HEK293 (cell line): ENCODE measurements at regions not wholly inside any gene's neighbourhood (a gene's known extent, or its start where the extent isn't known, plus 50 kb on each side); places are given as distances from the start of the nearest gene placed in this dataset.

ENCODE experiments used
- CTCF ChIA-PET: fragments of 350-600 bp; formaldehyde crosslinking; extraction: SDS; loops from one replicate; lab custom pipeline; 2021; ENCODE audit warnings: antibody characterized with exemption; lab: Yijun Ruan, JAX
- POLR2A ChIA-PET: fragments of 300-600 bp; formaldehyde crosslinking; extraction: SDS; loops from one replicate; lab custom pipeline; 2020; ENCODE audit warnings: antibody characterized with exemption, inconsistent platforms; lab: Yijun Ruan, JAX
- H3K27ac ChIP-seq: fragments of 200-500 bp; sonication (Bioruptor generic); 2 replicates; pipeline ENCODE4 v1.5.1; 2014; ENCODE audit warnings: low read depth, low read length, control low read depth, inconsistent platforms; ENCODE audit errors: extremely low read depth
- H3K36me3 ChIP-seq, 2 experiments: fragments of 200-500 bp in 1 of 2; sonication (Bioruptor generic) in 1 of 2; 1 replicate in 1 of 2; 2 replicates in 1 of 2; pipeline ENCODE4 v1.5.1; 2014 to 2017; ENCODE audit warnings: inconsistent platforms in 2 of 2, low read length in 2 of 2; ENCODE audit not compliant: control insufficient read depth in 2 of 2, insufficient read depth in 1 of 2
- H3K4me1 ChIP-seq: fragments of 200-500 bp; sonication (Bioruptor generic); 2 replicates; pipeline ENCODE4 v1.5.1; 2014; ENCODE audit warnings: mild to moderate bottlenecking, low read length, inconsistent platforms; ENCODE audit not compliant: control insufficient read depth, insufficient read depth
- H3K4me3 ChIP-seq: 2 replicates; pipeline ENCODE4 v1.5.1; 2011; ENCODE audit warnings: low read depth, mild to moderate bottlenecking, control low read depth, low read length, moderate library complexity
- H3K9me3 ChIP-seq: fragments of 200-500 bp; sonication (Bioruptor generic); 2 replicates; pipeline ENCODE4 v1.5.1; 2014; ENCODE audit warnings: low read depth, low read length, inconsistent platforms; ENCODE audit not compliant: control insufficient read depth, insufficient read depth
- BCL11B ChIP-seq: fragments of 450-650 bp; formaldehyde crosslinking; IDR thresholded peaks from 2 replicates; pipeline ENCODE4 v1.5.1; 2016; ENCODE audit warnings: low read depth, missing biosample characterization, missing genetic modification characterization
- HOXA7 ChIP-seq: sonication (generic); formaldehyde crosslinking; IDR thresholded peaks from 2 replicates; pipeline ENCODE4 v1.8.1; 2022; ENCODE audit warnings: missing genetic modification reagents, borderline replicate concordance
- ZBTB7A ChIP-seq: fragments of 450-650 bp; formaldehyde crosslinking; IDR thresholded peaks from 2 replicates; pipeline ENCODE4 v1.5.1; 2016; ENCODE audit warnings: low read depth, missing biosample characterization, missing genetic modification characterization
- ZFP3 ChIP-seq: fragments of 450-650 bp; formaldehyde crosslinking; IDR thresholded peaks from 2 replicates; pipeline ENCODE4 v1.5.1; 2016; ENCODE audit warnings: low read depth, missing biosample characterization, missing genetic modification characterization
- ZNF132 ChIP-seq: fragments of 450-650 bp; formaldehyde crosslinking; IDR thresholded peaks from 2 replicates; pipeline ENCODE4 v1.5.1; 2017; ENCODE audit warnings: missing biosample characterization, missing genetic modification characterization, borderline replicate concordance
- ZNF157 ChIP-seq: fragments of 450-650 bp; formaldehyde crosslinking; IDR thresholded peaks from 2 replicates; pipeline ENCODE4 v1.5.1; 2016; ENCODE audit warnings: missing biosample characterization, missing genetic modification characterization
- ZNF214 ChIP-seq: fragments of 450-650 bp; formaldehyde crosslinking; IDR thresholded peaks from 2 replicates; pipeline ENCODE4 v1.5.1; 2017; ENCODE audit warnings: missing biosample characterization, mild to moderate bottlenecking, missing genetic modification characterization, borderline replicate concordance
- ZNF24 ChIP-seq: fragments of 450-650 bp; formaldehyde crosslinking; IDR thresholded peaks from 2 replicates; pipeline ENCODE4 v1.5.1; 2016; ENCODE audit warnings: missing biosample characterization, missing genetic modification characterization
- ZNF324 ChIP-seq: fragments of 450-650 bp; formaldehyde crosslinking; IDR thresholded peaks from 2 replicates; pipeline ENCODE4 v1.5.1; 2016; ENCODE audit warnings: missing biosample characterization, missing genetic modification characterization
- ZNF354C ChIP-seq: fragments of 450-650 bp; formaldehyde crosslinking; IDR thresholded peaks from 2 replicates; pipeline ENCODE4 v1.5.1; 2016; ENCODE audit warnings: missing biosample characterization, missing genetic modification characterization, low read depth, borderline replicate concordance
- ZNF433 ChIP-seq: fragments of 450-650 bp; formaldehyde crosslinking; IDR thresholded peaks from 2 replicates; pipeline ENCODE4 v1.5.1; 2016; ENCODE audit warnings: missing biosample characterization, missing genetic modification characterization, low read depth
- ZNF514 ChIP-seq: fragments of 450-650 bp; formaldehyde crosslinking; IDR thresholded peaks from 2 replicates; pipeline ENCODE4 v1.5.1; 2016; ENCODE audit warnings: missing biosample characterization, missing genetic modification characterization
- ZNF529 ChIP-seq: fragments of 450-650 bp; formaldehyde crosslinking; IDR thresholded peaks from 2 replicates; pipeline ENCODE4 v1.5.1; 2017; ENCODE audit warnings: missing genetic modification characterization, missing biosample characterization; ENCODE audit not compliant: insufficient replicate concordance
- ZNF549 ChIP-seq: fragments of 450-650 bp; IDR thresholded peaks from 2 replicates; pipeline ENCODE4 v1.5.1; 2018; ENCODE audit warnings: missing biosample characterization, missing genetic modification characterization, mild to moderate bottlenecking, inconsistent platforms, moderate library complexity
- ZNF560 ChIP-seq: fragments of 450-650 bp; formaldehyde crosslinking; IDR thresholded peaks from 2 replicates; pipeline ENCODE4 v1.5.1; 2017; ENCODE audit warnings: missing biosample characterization, missing genetic modification characterization, borderline replicate concordance
- ZNF677 ChIP-seq: fragments of 450-650 bp; IDR thresholded peaks from 2 replicates; pipeline ENCODE4 v1.5.0; 2018; ENCODE audit warnings: missing biosample characterization, mild to moderate bottlenecking, missing genetic modification characterization, moderate library complexity
- ZNF701 ChIP-seq: fragments of 450-650 bp; formaldehyde crosslinking; IDR thresholded peaks from 2 replicates; pipeline ENCODE4 v1.5.1; 2016; ENCODE audit warnings: missing biosample characterization, missing genetic modification characterization
- ZNF747 ChIP-seq: fragments of 450-650 bp; formaldehyde crosslinking; IDR thresholded peaks from 2 replicates; pipeline ENCODE4 v1.5.1; 2016; ENCODE audit warnings: missing biosample characterization, missing genetic modification characterization
- ZNF777 ChIP-seq: fragments of 450-650 bp; formaldehyde crosslinking; IDR thresholded peaks from 2 replicates; pipeline ENCODE4 v1.5.1; 2017; ENCODE audit warnings: missing biosample characterization, missing genetic modification characterization, borderline replicate concordance
- ZSCAN16 ChIP-seq: fragments of 450-650 bp; formaldehyde crosslinking; IDR thresholded peaks from 2 replicates; pipeline ENCODE4 v1.5.1; 2016; ENCODE audit warnings: missing biosample characterization, missing genetic modification characterization
- ZSCAN23 ChIP-seq: fragments of 450-650 bp; formaldehyde crosslinking; IDR thresholded peaks from 2 replicates; pipeline ENCODE4 v1.5.1; 2016; ENCODE audit warnings: missing biosample characterization, missing genetic modification characterization
- ZSCAN30 ChIP-seq: fragments of 450-650 bp; IDR thresholded peaks from 2 replicates; pipeline ENCODE4 v1.5.1; 2018; ENCODE audit warnings: missing biosample characterization, mild to moderate bottlenecking, missing genetic modification characterization, moderate library complexity

DNA sequence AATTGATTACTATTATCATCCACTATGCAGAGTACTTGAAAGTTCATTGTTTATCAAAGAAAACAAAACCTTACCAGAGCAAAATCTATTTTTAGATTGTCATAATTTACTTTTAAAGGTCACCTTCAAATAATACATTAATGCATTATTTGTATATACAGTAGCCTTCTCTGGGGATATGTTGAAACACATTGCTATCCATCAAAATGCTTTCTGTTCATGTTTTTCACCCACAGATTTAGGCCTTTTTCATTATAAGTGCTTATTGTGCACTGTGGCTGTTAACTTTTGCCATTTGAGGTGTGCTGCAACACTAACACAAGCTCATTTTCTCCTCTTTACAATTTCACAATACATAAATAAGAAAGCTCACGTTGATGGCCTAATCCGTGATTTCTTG is 74.1 kb upstream of the ANKRD50 start:
- CTCF ChIA-PET, result no interaction called here

DNA sequence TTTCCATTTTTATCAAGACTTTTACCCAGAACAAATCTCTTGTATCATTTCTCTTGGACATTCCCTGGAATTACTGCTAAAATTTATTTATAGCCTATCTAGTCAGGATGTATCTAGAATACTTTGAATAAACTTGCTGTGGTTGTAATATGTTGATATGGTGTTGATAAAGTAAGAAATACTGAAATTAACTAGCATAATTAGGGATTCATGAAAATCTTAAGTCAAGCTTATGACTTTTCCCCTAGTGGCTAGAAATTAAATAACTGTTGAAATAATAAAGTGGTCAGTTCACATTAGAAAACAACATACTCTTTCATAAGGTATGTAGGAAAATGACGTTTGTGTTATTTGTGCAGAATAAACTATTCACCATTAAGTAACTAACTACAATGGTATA is 73.1 kb upstream of the ANKRD50 start:
- ChIA-PET POLR2A (no interaction called here), CTCF (no interaction called here)
- Histone ChIP-seq H3K36me3 (no peaks in the 10 kb centered on the region), H3K9me3 (no peaks in the 10 kb centered on the region), H3K27ac (no peak overlapping the region), H3K4me1 (no peaks in the 10 kb centered on the region), H3K4me3 (no peak overlapping the region)
- TF ChIP-seq ZNF514 (tag by site-specific recombination) (no peak), HOXA7 (CRISPR knock-in tag) (no peak), ZSCAN30 (no peak), ZNF214 (tag by site-specific recombination) (no peak), ZNF354C (tag by site-specific recombination) (no peak), ZNF24 (tag by site-specific recombination) (no peak), BCL11B (tag by site-specific recombination) (no peak), ZSCAN23 (tag by site-specific recombination) (no peak), ZNF677 (tag by site-specific recombination) (no peak), ZNF324 (tag by site-specific recombination) (no peak)

More for the DNA sequence above, 74.1 kb upstream of the ANKRD50 start:
- POLR2A ChIA-PET, result no interaction called here
- H3K4me3 ChIP-seq, result no peak overlapping the region
- no peak overlapping the region for H3K27ac ChIP-seq
- no peak for TF ChIP-seq ZNF701 (tag by site-specific recombination)
- no peak for TF ChIP-seq ZNF747 (tag by site-specific recombination)
- TF ChIP-seq ZFP3 (tag by site-specific recombination), result no peak
- H3K9me3 ChIP-seq, result no peaks in the 10 kb centered on the region
- no peaks in the 10 kb centered on the region for H3K36me3 ChIP-seq
- no peaks in the 10 kb centered on the region for H3K4me1 ChIP-seq

DNA sequence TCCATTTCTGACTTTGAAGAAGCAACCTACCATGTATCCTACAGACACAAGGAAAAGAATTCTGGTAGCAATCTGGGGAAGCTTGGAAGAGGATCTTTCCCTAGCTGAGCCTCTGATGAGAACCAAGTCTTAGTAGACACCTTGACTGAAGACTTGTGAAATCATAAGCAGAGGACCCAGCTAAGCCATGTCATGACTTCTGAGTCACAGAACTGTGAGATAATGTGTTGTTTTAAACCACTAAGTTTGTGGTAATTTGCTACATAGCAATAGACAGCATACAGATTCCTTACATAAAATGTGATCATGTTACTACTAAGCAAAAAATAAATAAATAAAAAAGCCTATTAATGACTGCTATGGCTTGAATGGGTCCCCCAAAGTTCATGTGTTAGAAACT is 71.3 kb upstream of the ANKRD50 start:
- H3K27ac ChIP-seq, result no peak overlapping the region
- H3K4me3 ChIP-seq, result no peak overlapping the region
- H3K9me3 ChIP-seq, result no peaks in the 10 kb centered on the region
- no peaks in the 10 kb centered on the region for H3K4me1 ChIP-seq
- POLR2A ChIA-PET, result no interaction called here
- CTCF ChIA-PET, result no interaction called here
- H3K36me3 ChIP-seq, result no peaks in the 10 kb centered on the region
- no peak for TF ChIP-seq ZNF560
- TF ChIP-seq ZNF157, result no peak
- no peak for TF ChIP-seq ZSCAN16 (tag by site-specific recombination)
- no peak for TF ChIP-seq ZNF529
- no peak for TF ChIP-seq ZNF433 (tag by site-specific recombination)
- no peak for TF ChIP-seq ZBTB7A (tag by site-specific recombination)
- TF ChIP-seq, all 188 proteins: peak for 0

DNA sequence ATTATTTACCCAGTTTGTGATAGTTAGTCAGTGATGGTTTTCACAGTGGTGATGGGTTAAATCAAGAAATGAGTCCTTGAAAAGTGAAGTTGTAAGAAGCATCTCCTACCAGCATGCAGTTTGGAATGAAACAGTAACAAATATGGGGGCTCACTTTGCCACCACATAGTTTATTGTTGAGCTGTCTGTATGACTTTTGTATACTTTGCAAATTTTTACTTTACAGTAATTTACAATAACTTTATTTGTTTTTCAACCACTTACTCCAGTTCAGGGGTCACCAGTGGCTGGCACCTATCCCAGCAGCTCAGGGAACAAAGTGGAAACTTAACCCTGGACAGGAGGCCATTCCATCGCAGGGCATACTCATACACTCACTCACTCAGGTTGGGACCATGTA is 64.5 kb upstream of the ANKRD50 start:
- Histone ChIP-seq H3K36me3 (no peaks in the 10 kb centered on the region), H3K4me1 (no peaks in the 10 kb centered on the region), H3K4me3 (no peak overlapping the region), H3K27ac (no peak overlapping the region), H3K9me3 (no peaks in the 10 kb centered on the region)
- ChIA-PET POLR2A (no interaction called here), CTCF (interaction anchor here (1.5 kb wide), 1 partner anchor 443 kb away, joined by 4 read pairs; no protein-coding TSS in a partner anchor)
- TF ChIP-seq ZNF549 (tag by site-specific recombination) (no peak), ZFP3 (tag by site-specific recombination) (no peak), ZNF132 (tag by site-specific recombination) (no peak), ZNF777 (tag by site-specific recombination) (no peak)
